GM23338 (cell line): ENCODE measurements at regions not wholly inside any gene's neighbourhood (a gene's known extent, or its start where the extent isn't known, plus 50 kb on each side); places are given as distances from the start of the nearest gene placed in this dataset.

Experiments
- ATAC-seq: fragments of 200-7000 bp; cut with Tn5 transposase; 3 replicates; pipeline ENCODE4 v1.9.1; 2020
- DNase-seq: peaks from one replicate; pipeline ENCODE4 v3.0.0-alpha.2; 2015; ENCODE audit warnings: low spot score
- H2AFZ ChIP-seq: fragments of 200-600 bp; sonication (generic); 2 replicates; pipeline ENCODE4 v1.8.0; 2016; ENCODE audit warnings: antibody characterized with exemption, mild to moderate bottlenecking, moderate library complexity
- H3F3A ChIP-seq: fragments of 200-600 bp; sonication (generic); replicated peaks from 2 replicates; pipeline ENCODE4 v1.8.0; 2017; ENCODE audit warnings: antibody characterized with exemption, mixed run types, low read depth
- H3K27ac ChIP-seq: fragments of 200-600 bp; sonication (generic); 2 replicates; pipeline ENCODE4 v1.6.1; 2016; ENCODE audit warnings: low read depth
- H3K27me3 ChIP-seq: fragments of 200-600 bp; sonication (generic); 2 replicates; pipeline ENCODE4 v1.8.0; 2016; ENCODE audit warnings: mild to moderate bottlenecking, mixed run types, moderate library complexity; ENCODE audit not compliant: insufficient read depth
- H3K36me3 ChIP-seq: fragments of 200-600 bp; sonication (generic); 2 replicates; pipeline ENCODE4 v1.8.0; 2016; ENCODE audit warnings: mild to moderate bottlenecking; ENCODE audit not compliant: insufficient read depth
- H3K4me1 ChIP-seq: fragments of 200-600 bp; sonication (generic); 2 replicates; pipeline ENCODE4 v1.8.0; 2016; ENCODE audit warnings: mild to moderate bottlenecking, moderate library complexity; ENCODE audit not compliant: insufficient read depth
- H3K4me2 ChIP-seq: fragments of 200-600 bp; sonication (generic); 2 replicates; pipeline ENCODE4 v1.7.1; 2017; ENCODE audit warnings: mixed run types
- H3K4me3 ChIP-seq: fragments of 200-600 bp; sonication (generic); 2 replicates; pipeline ENCODE4 v1.6.1; 2016; ENCODE audit warnings: mixed run types
- H3K79me2 ChIP-seq: fragments of 200-600 bp; sonication (generic); replicated peaks from 2 replicates; pipeline ENCODE4 v1.8.0; 2017; ENCODE audit warnings: mild to moderate bottlenecking; ENCODE audit not compliant: insufficient read depth
- H3K9me2 ChIP-seq: fragments of 200-600 bp; sonication (generic); 2 replicates; pipeline ENCODE4 v1.8.0; 2017; ENCODE audit not compliant: insufficient read depth
- H4K20me1 ChIP-seq: fragments of 200-600 bp; sonication (generic); replicated peaks from 2 replicates; pipeline ENCODE4 v1.8.0; 2017; ENCODE audit warnings: mild to moderate bottlenecking; ENCODE audit not compliant: insufficient read depth
- H3K27ac Mint-ChIP-seq: 2 replicates; pipeline ENCODE4 v1.8.0; 2020; ENCODE audit warnings: inconsistent platforms, mild to moderate bottlenecking, moderate library complexity, mixed read lengths
- H3K27me3 Mint-ChIP-seq: 3 replicates; pipeline ENCODE4 v1.8.0; 2022; ENCODE audit warnings: low read depth, mild to moderate bottlenecking, moderate library complexity, mixed read lengths, inconsistent platforms; ENCODE audit not compliant: insufficient read depth, poor library complexity
- H3K36me3 Mint-ChIP-seq: 3 replicates; pipeline ENCODE4 v1.8.0; 2021; ENCODE audit warnings: low read depth, mild to moderate bottlenecking, inconsistent platforms, moderate library complexity, mixed read lengths
- H3K4me1 Mint-ChIP-seq: 3 replicates; pipeline ENCODE4 v1.8.0; 2020; ENCODE audit warnings: mild to moderate bottlenecking, inconsistent platforms, mixed read lengths
- H3K4me3 Mint-ChIP-seq: 3 replicates; pipeline ENCODE4 v1.8.0; 2021; ENCODE audit warnings: moderate library complexity, mild to moderate bottlenecking, inconsistent platforms, mixed read lengths
- H3K9me3 Mint-ChIP-seq: 3 replicates; pipeline ENCODE4 v1.8.0; 2020; ENCODE audit warnings: moderate library complexity, mild to moderate bottlenecking, inconsistent platforms, mixed read lengths
- CREB1 ChIP-seq: fragments of 250-450 bp; sonication (Bioruptor Pico); IDR thresholded peaks from 2 replicates; pipeline ENCODE4 v1.5.0; 2020; ENCODE audit warnings: low read depth, mild to moderate bottlenecking, moderate library complexity
- ETS1 ChIP-seq: IDR thresholded peaks from 2 replicates; pipeline ENCODE4 v1.6.1; 2016; ENCODE audit warnings: antibody characterized with exemption
- EZH2 ChIP-seq: fragments of 200-600 bp; sonication (generic); IDR thresholded peaks from one replicate; pipeline ENCODE4 v1.8.0; 2017; ENCODE audit warnings: antibody characterized with exemption, mild to moderate bottlenecking, low read depth; ENCODE audit not compliant: unreplicated experiment
- EZH2phosphoT487 ChIP-seq: fragments of 200-600 bp; sonication (generic); IDR thresholded peaks from one replicate; pipeline ENCODE4 v1.8.1; 2018; ENCODE audit warnings: antibody characterized with exemption; ENCODE audit not compliant: unreplicated experiment
- REST ChIP-seq: IDR thresholded peaks from one replicate; pipeline ENCODE4 v1.6.1; 2018; ENCODE audit warnings: antibody characterized with exemption; ENCODE audit not compliant: unreplicated experiment
- STAT1 ChIP-seq: IDR thresholded peaks from one replicate; pipeline ENCODE4 v1.6.1; 2016; ENCODE audit warnings: antibody characterized with exemption; ENCODE audit not compliant: unreplicated experiment
- ZNF331 ChIP-seq: fragments of 250-450 bp; sonication (Bioruptor Pico); IDR thresholded peaks from 2 replicates; pipeline ENCODE4 v1.5.0; 2020; ENCODE audit warnings: low read depth, mild to moderate bottlenecking, moderate library complexity

GRCh38 chr18:27349284-27349882 is 164.3 kb upstream of the CHST9 start (continued):
- no peak for TF ChIP-seq ETS1
- no peak for TF ChIP-seq ZNF331 (CRISPR knock-in tag)
- TF ChIP-seq CREB1 (CRISPR knock-in tag), result no peak
- no peak for TF ChIP-seq STAT1

- no peaks in the 10 kb centered on the region for H3K27me3 ChIP-seq
- H3K4me3 ChIP-seq, result no peak overlapping the region
- no peaks in the 10 kb centered on the region for H3K4me1 ChIP-seq
- no peaks in the 10 kb centered on the region for H3K79me2 ChIP-seq
- ATAC-seq (no peak), DNase-seq (no peak)
- H3K9me2 ChIP-seq, result no peaks in the 10 kb centered on the region
- peaks cover 2% of the 10 kb centered on the region for H3K27me3 Mint-ChIP-seq
- H3K9me3 Mint-ChIP-seq, result no peaks in the 10 kb centered on the region
- H3K36me3 ChIP-seq, result no peaks in the 10 kb centered on the region
- H3F3A ChIP-seq, result no peaks in the 10 kb centered on the region
- H3K4me3 Mint-ChIP-seq, result no peak overlapping the region
- TF ChIP-seq REST, result no peak
- no peak for TF ChIP-seq EZH2
- TF ChIP-seq EZH2phosphoT487, result no peak
- no peak for TF ChIP-seq ZNF331 (CRISPR knock-in tag)
- no peak for TF ChIP-seq ETS1
- no peak for TF ChIP-seq CREB1 (CRISPR knock-in tag)
- no peak for TF ChIP-seq STAT1
- no peak overlapping the region for H3K27ac Mint-ChIP-seq
- H3K4me1 Mint-ChIP-seq, result peaks cover 6% of the 10 kb centered on the region
- H4K20me1 ChIP-seq, result no peaks in the 10 kb centered on the region
- H2AFZ ChIP-seq, result no peak overlapping the region
- no peak overlapping the region for H3K27ac ChIP-seq
- H3K4me2 ChIP-seq, result no peak overlapping the region
- no peaks in the 10 kb centered on the region for H3K36me3 Mint-ChIP-seq
Observed at GRCh38 chr18:27331606-27332005, 146.5 kb upstream of the CHST9 start.
